HL-60 (cell line): ENCODE measurements at regions not wholly inside any gene's neighbourhood (a gene's known extent, or its start where the extent isn't known, plus 50 kb on each side); places are given as distances from the start of the nearest gene placed in this dataset.

Source experiments
- POLR2AphosphoS5 ChIP-seq: IDR thresholded peaks from 2 replicates; pipeline ENCODE4 v1.6.1; 2012; ENCODE audit warnings: low read depth
- REST ChIP-seq: IDR thresholded peaks from 2 replicates; pipeline ENCODE4 v1.6.1; 2012; ENCODE audit warnings: low read depth; ENCODE audit not compliant: insufficient replicate concordance
- TF ChIP-seq, protein P1 (sequence below): IDR thresholded peaks from one replicate; pipeline ENCODE4 v1.5.1; 2011; ENCODE audit warnings: low read length, control low read depth, inconsistent platforms; ENCODE audit not compliant: insufficient read depth

DNA sequence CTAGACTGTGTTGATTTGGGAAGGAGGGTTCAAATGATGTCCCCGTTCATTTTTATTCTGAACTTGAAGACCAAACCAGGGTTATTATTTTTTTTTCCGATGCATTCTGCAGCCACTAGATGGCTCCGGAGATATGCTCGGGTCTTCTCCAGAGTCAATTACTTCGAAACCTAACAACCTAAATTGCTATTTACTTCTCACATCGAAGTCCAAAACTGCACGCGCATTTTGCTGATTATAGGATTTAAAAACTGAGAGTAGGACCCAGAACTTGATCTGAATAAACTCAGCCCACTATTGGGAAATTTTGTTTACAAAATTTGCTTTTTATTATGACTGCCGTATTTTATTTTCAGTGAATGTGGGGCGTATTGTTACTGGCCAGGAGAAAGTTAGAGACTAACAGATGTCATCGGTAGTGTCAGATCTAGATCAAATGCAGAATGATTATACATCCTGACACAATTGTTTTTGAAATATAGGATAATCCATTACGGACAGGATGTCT lies 263.8 kb downstream of the HS3ST3A1 start:
- TF ChIP-seq, protein P1, sequence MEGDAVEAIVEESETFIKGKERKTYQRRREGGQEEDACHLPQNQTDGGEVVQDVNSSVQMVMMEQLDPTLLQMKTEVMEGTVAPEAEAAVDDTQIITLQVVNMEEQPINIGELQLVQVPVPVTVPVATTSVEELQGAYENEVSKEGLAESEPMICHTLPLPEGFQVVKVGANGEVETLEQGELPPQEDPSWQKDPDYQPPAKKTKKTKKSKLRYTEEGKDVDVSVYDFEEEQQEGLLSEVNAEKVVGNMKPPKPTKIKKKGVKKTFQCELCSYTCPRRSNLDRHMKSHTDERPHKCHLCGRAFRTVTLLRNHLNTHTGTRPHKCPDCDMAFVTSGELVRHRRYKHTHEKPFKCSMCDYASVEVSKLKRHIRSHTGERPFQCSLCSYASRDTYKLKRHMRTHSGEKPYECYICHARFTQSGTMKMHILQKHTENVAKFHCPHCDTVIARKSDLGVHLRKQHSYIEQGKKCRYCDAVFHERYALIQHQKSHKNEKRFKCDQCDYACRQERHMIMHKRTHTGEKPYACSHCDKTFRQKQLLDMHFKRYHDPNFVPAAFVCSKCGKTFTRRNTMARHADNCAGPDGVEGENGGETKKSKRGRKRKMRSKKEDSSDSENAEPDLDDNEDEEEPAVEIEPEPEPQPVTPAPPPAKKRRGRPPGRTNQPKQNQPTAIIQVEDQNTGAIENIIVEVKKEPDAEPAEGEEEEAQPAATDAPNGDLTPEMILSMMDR: peak; percentile 20
- TF ChIP-seq REST: no peak
- TF ChIP-seq POLR2AphosphoS5: no peak
